GM18873 (cell line): ENCODE measurements at regions not wholly inside any gene's neighbourhood (a gene's known extent, or its start where the extent isn't known, plus 50 kb on each side); places are given as distances from the start of the nearest gene placed in this dataset.
"Not testable (repeated sequence)": the region's sequence is repeated elsewhere in the genome, so short reads cannot be mapped to it uniquely, and the experiment has no call there.

Experiments used
- ATAC-seq: cut with Tn5 transposase; IDR thresholded peaks from one replicate; pipeline ENCODE4 v1.9.1; 2021; ENCODE audit warnings: mild to moderate bottlenecking, moderate library complexity, moderate number of reproducible peaks; ENCODE audit not compliant: unreplicated experiment, low FRiP score

- no peak for ATAC-seq
These were observed 226.1 kb upstream of the PRKD1 start for GRCh38 chr14:30153717-30154116.

DNA sequence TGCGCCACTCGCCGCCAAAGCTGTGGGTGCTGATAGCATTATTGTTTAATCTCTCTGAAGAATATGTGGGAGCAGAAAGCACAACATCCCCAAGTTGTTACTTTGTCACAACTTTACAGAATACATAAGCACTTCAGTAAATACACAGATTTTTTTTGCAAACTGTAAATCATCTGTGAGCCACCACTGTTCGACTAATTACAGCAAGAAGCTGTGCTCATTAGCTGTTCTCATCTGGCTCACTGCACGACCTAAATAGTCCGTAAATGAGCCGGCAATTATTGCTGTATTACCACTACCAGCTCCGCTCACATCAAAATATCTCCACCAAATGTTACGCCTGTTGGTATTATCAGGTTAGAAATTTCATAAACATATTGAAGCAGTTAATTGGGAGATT, 228.9 kb upstream of the PRKD1 start:
- no peak for ATAC-seq

GRCh38 chr14:30158299-30158698, 230.7 kb upstream of the PRKD1 start:
- ATAC-seq: no peak

- no peak for ATAC-seq
These were observed 231.7 kb upstream of the PRKD1 start for GRCh38 chr14:30159374-30159773.

DNA sequence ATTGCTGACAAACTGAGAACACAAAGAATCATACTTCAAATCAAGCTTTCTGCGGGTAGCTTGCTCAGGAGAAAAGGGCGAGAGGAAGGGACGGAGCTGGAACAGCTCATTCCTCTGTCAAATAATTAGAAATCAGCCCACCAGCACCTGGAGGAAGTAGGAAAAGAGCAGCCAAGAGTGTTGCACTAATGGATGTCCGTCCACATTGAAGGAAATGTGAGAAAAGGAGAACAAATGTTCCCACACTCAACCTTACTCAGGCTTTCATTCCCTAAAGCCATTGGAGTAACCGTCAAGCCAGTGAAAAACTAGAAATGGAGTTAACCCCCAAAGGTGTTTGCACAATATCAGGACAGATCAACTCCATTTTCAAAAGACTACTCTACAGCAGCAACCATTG, 233.0 kb upstream of the PRKD1 start:
- no peak for ATAC-seq

GRCh38 chr14:30162066-30162465, 234.4 kb upstream of the PRKD1 start:
- no peak for ATAC-seq

DNA sequence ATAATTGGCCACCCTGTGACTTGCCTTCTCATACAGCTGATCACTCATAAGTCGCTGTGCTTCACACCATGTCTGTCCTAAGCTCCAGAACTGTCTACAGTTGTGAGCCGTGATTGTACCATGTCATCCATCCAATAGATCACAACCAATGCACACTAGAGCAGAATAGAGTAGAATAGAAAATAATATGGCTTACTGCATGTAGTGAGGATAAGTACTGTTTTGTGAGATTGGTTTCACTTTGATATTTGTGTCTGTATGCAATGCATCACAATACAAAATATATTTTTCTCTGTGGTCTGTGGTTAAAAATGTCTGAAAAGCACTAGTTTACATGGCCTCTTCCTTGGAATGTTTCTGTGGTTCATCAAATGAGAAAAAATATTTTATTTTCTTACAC, 237.6 kb upstream of the PRKD1 start:
- no peak for ATAC-seq

GRCh38 chr14:30177781-30178180, 250.1 kb upstream of the PRKD1 start:
- no peak for ATAC-seq

GRCh38 chr14:30179381-30180130, 251.9 kb upstream of the PRKD1 start:
- ATAC-seq: no peak

DNA sequence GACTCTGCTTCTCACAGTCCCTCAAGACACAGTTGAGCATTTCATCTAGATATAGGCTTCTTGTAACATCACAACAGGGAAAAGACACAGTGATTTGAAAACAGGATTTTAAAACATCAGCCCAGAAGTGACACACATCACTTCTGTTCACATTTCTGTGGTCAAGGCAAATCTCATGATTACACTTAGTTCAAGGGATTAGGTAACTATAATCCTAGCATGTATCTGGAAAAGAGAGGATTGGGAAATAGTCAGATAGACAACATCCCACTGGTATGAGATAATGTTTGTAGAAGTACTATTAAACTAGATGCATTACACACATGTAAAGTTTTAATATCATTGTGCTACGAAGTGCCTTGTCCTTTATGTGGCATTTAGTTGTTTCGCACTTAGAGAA, 252.6 kb upstream of the PRKD1 start:
- no peak for ATAC-seq

- no peak for ATAC-seq
These were observed 258.2 kb upstream of the PRKD1 start for GRCh38 chr14:30185832-30186231.

DNA sequence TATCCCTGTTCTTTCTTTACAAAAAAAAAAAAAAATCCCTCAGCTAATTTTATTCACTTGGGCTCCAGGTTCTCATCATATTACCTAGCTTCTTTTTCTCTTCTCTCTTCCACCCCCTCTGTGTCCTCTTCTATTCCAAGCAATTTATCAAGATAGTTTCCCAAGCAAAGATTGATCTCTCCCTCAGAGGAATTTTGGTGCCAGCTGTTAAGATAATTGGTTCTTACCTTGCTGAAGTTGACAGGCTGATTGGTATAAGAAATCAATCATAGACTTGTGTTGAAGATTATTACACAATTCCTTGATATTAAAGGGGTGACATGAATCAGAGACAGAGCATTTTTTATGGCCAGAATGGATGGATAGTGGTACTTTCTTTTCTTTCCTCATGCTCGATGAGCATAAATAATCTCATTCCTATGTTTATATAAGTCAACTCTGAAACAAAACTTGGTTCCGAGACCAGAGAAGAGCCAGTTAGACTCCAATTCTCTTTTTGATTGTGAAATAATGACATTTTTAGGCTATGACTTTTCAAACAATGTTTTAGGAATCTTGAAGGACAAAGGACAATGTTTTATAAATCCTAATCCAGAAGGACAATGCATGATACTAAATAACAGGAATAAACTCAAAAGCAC, 264.1 kb upstream of the PRKD1 start:
- no peak for ATAC-seq

GRCh38 chr14:30193101-30193500, 265.5 kb upstream of the PRKD1 start:
- no peak for ATAC-seq

DNA sequence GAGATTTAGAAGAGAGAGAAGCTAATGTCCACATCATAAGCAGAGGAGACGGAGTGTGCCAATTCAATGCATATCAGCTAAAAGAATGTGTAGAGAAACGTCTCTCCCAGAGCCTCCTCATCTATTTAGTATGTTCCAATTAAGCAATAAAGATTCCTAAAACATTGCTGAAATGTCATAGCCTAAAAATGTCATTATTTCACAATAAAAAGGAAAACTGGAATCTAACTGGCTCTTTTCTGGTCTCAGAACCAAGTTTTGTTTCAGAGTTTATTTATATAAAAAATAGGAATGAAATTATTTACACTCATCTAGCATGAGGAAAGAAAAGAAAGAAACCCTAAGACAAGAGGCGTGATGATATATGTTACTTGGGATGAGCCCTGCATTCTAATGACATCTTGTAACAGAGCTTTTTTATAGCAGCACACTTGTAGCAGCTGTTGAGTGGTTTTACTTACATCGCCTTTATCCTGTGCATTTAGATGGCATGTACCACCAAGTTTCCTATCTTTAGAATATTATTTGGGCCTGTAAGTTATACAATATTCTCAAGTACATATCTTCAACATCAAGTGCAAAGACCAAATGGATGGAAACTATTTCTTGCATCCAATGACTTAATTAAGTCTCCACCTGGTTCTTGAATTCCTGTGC, 266.3 kb upstream of the PRKD1 start:
- no peak for ATAC-seq

DNA sequence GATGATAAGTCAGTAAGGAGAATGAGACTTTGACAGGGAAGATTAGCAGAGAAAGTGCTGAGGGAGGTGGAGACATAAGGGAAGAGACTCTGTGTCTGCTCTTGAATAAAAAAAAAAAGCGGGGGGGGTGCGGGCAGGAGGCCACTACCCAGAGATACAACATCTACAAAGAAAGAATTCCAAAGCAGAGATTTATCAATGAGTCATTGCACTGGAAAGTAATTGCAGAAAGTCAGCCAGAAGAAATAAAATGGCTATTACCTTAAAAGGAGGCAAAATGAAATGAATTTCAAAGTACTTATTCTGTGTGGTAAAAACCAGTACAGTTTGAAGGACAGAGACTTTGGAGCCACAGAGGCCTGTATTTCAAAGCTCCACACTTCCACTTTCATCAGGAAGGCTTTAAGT, 267.1 kb upstream of the PRKD1 start:
- no peak for ATAC-seq

DNA sequence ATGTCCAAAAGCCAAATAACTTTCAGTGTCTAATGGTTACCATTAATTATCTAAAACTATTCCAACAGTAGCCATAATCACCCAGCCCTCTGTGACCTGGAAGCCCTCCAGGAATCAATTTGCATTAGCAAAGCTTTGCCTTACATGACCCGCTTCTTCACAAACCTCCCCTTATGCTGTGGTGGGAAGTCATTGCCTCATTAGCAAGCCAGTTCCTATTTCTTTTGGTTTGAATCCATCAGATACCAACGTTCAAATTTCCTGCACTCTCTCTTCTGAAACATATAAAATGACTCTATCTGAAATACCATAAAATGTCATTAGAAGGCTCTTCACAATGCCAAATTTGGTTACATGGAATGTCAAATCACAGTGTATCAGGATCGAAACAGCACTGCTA, 268.3 kb upstream of the PRKD1 start:
- ATAC-seq: no peak

DNA sequence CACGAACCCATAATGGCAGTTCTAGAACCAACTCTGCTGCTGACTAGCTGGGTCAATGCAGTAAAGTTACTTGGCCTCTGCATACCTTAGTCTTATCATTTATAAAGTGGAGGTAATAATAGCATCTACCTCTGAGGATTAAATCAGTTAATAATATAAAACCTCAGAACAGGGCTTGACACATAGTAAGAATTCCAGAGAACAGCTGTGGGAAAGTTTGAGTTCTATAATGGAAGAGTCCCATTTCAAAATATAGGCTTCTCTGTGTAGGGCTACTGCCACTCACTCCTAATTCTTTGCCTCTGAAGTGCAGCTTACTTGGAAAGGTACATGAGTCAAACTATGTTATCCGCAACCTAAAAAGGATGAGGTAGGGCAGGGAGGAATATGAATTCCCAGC, 269.2 kb upstream of the PRKD1 start:
- no peak for ATAC-seq

DNA sequence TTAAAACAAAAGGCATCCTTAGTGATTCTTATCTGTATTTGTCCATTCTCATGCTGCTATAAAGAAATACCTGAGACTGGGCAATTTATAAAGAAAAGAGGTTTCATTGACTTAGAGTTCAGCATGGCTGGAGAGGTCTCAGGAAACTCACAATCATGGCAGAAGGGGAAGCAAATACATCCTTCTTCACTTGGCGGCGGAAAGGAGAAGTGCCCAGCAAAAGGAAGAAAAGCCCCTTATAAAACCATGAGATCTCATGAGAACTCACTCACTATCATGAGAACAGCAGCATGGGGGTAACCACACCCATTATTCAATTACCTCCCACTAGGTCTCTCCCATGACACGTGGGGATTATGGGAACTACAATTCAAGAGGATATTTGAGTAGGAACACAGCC, 271.1 kb upstream of the PRKD1 start:
- ATAC-seq: not testable (repeated sequence)

DNA sequence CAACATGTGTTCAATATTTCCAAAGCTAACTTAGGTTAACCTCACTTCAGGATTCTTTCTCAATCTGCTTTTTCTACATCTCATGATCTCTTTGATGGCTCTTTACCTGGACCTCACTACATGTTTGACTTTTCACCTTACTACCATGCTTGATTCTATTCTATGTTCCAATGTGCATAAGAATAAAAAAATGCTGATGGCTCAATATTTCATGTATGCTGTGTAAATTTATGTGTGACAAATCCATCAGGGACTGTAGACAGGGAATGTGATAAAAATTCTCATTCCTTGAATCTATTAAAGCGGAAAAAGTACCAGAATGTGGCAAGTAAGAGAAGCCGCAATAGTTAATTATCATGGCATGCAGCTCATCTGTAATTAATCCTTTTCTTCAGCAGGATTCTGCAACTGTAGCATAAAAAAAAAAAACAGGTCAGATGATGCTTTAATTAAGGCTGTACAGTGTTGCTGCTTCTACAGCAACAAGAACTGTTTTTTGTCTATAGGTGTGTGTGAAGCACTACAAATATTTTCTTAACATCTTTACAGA, 276.9 kb upstream of the PRKD1 start:
- ATAC-seq: no peak

DNA sequence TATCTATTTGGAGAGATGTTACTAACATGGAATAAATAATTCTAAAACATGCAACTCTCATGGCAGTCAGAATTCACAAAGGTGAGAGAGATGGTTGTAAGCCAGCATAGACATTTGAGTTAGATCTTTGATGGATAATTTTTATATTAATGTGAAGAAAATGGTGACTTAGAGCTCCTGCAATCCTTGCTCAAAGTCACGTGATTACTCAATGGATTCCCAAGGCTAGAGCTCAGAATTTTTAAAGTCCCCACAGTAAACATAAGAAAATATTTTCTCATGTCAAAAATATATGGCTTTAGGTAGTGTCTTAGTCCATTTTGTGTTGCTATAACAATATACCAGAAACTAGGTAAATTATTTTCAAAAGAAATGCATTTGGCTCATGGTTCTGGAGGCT, 281.5 kb upstream of the PRKD1 start:
- no peak for ATAC-seq

DNA sequence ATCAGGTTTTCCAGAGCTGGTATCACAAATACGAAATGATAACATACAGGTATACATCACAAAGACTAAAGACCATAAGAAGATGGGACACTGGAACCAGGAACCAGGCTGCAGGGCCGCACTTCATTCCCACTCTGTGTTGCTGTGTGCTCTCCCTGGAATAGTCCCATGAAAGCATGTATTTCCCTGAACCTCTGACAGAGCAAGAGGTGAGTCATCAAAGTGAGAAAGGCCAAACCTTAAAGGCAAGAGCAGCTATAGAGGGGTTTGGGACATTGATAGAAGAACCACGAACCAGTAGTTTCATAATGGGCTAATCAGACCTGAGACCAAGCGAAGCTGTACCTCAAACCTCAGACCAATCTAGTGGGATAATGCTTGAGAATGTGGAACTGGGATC, 283.0 kb upstream of the PRKD1 start:
- ATAC-seq: no peak

DNA sequence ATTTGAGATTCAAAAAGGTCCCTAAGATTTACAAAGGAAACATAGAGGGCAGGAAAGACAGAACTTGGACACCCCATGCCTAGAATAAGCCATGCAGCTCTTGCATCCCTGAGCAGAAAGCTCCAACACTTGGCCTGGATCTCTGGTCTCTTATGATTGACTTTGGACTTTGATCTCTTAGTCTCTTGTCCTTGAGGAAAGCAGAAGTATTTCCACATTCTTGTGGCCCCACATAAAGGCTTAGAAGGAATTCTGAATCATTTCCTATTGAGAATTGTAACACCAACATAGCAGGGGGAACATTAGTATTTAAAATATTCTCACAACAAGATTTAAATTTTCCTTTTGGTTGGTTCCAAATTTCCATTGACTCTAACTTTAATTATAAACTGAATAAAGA, 283.7 kb upstream of the PRKD1 start:
- ATAC-seq: no peak
